SK-N-SH (cell line): ENCODE measurements at regions not wholly inside any gene's neighbourhood (a gene's known extent, or its start where the extent isn't known, plus 50 kb on each side); places are given as distances from the start of the nearest gene placed in this dataset.

Experiments used
- CTCF ChIA-PET: fragments of 300-600, 350-600 bp; formaldehyde crosslinking; extraction: SDS; loops from one replicate; lab custom pipeline; 2021; lab: Yijun Ruan, JAX
- POLR2A ChIA-PET: fragments of 350-600 bp; sonication (Branson Sonifier 250); formaldehyde crosslinking; extraction: SDS; loops from one replicate; lab custom pipeline; 2020; ENCODE audit warnings: antibody characterized with exemption, inconsistent platforms; lab: Yijun Ruan, JAX
- DNase-seq: peaks from one replicate; pipeline ENCODE4 v3.0.0; 2012
- H2AFZ ChIP-seq: fragments of 200-600 bp; sonication (generic); 2 replicates; pipeline ENCODE4 v1.8.1; 2016; ENCODE audit warnings: antibody characterized with exemption, mild to moderate bottlenecking, low read depth
- H3F3A ChIP-seq: fragments of 200-600 bp; sonication (generic); replicated peaks from 2 replicates; pipeline ENCODE3; 2016; ENCODE audit warnings: antibody characterized with exemption, mild to moderate bottlenecking; ENCODE audit not compliant: insufficient read depth
- H3K27ac ChIP-seq, 2 experiments: fragments of 200-500 bp in 1 of 2; fragments of 200-600 bp in 1 of 2; sonication (Bioruptor generic) in 1 of 2; sonication (generic), shearing (Covaris generic) in 1 of 2; 2 replicates each; pipeline versions ENCODE4 v1.5.1 to v1.6.1; 2014 to 2016; ENCODE audit warnings: low read depth in 2 of 2, inconsistent platforms in 1 of 2, low read length in 1 of 2, mild to moderate bottlenecking in 1 of 2, mixed read lengths in 1 of 2
- H3K27me3 ChIP-seq: fragments of 200-600 bp; sonication (generic), shearing (Covaris generic); 2 replicates; pipeline ENCODE4 v1.6.1; 2016; ENCODE audit warnings: mixed run types; ENCODE audit not compliant: insufficient read depth
- H3K36me3 ChIP-seq, 2 experiments: fragments of 200-500 bp in 1 of 2; fragments of 200-600 bp in 1 of 2; sonication (Bioruptor generic) in 1 of 2; sonication (generic) in 1 of 2; replicated peaks in 1 of 2; 2 replicates each; pipeline versions ENCODE3 to v1.5.1; 2014 to 2016; ENCODE audit warnings: low read length in 1 of 2, mild to moderate bottlenecking in 1 of 2; ENCODE audit not compliant: insufficient read depth in 2 of 2, control insufficient read depth in 1 of 2
- H3K4me1 ChIP-seq, 2 experiments: fragments of 200-500 bp in 1 of 2; fragments of 200-600 bp in 1 of 2; sonication (Bioruptor generic) in 1 of 2; sonication (generic), shearing (Covaris generic) in 1 of 2; 2 replicates each; pipeline versions ENCODE4 v1.5.1 to v1.6.1; 2014 to 2016; ENCODE audit warnings: low read depth in 1 of 2, low read length in 1 of 2, mixed run types in 1 of 2; ENCODE audit not compliant: insufficient read depth in 2 of 2, control insufficient read depth in 1 of 2
- H3K4me2 ChIP-seq: fragments of 200-600 bp; sonication (generic), shearing (Covaris generic); 2 replicates; pipeline ENCODE4 v1.6.1; 2017; ENCODE audit warnings: mixed run types
- H3K4me3 ChIP-seq, 2 experiments: fragments of 200-500 bp in 1 of 2; fragments of 200-600 bp in 1 of 2; sonication (Bioruptor generic) in 1 of 2; sonication (generic), shearing (Covaris generic) in 1 of 2; 2 replicates each; pipeline versions ENCODE4 v1.5.1 to v1.8.1; 2014 to 2016; ENCODE audit warnings: low read depth in 2 of 2, inconsistent platforms in 1 of 2, low read length in 1 of 2, mild to moderate bottlenecking in 1 of 2, mixed read lengths in 1 of 2, moderate library complexity in 1 of 2
- H3K79me2 ChIP-seq: fragments of 200-600 bp; sonication (generic); 2 replicates; pipeline ENCODE4 v1.8.1; 2017; ENCODE audit warnings: mild to moderate bottlenecking; ENCODE audit not compliant: insufficient read depth
- H3K9ac ChIP-seq: fragments of 200-600 bp; sonication (generic); 2 replicates; pipeline ENCODE4 v1.6.1; 2017; ENCODE audit warnings: mixed run types
- H3K9me2 ChIP-seq: fragments of 200-600 bp; sonication (generic); 2 replicates; pipeline ENCODE4 v1.6.1; 2017; ENCODE audit warnings: mixed run types
- H3K9me3 ChIP-seq: fragments of 200-600 bp; sonication (generic); 2 replicates; pipeline ENCODE4 v1.6.1; 2017; ENCODE audit warnings: mixed run types, mild to moderate bottlenecking, moderate library complexity
- H4K20me1 ChIP-seq: fragments of 200-600 bp; sonication (generic); 2 replicates; pipeline ENCODE4 v1.6.1; 2017; ENCODE audit warnings: mild to moderate bottlenecking, mixed run types; ENCODE audit not compliant: insufficient read depth
- CTCF ChIP-seq: fragments of 200-600 bp; sonication (generic); IDR thresholded peaks from 2 replicates; pipeline ENCODE4 v1.6.1; 2017; ENCODE audit warnings: antibody characterized with exemption, mild to moderate bottlenecking, moderate library complexity
- EP300 ChIP-seq, 2 experiments: IDR thresholded peaks; 2 replicates each; pipeline versions ENCODE4 v1.4.0 to v1.6.1; 2012; ENCODE audit warnings: borderline replicate concordance in 1 of 2, low read depth in 1 of 2, low read length in 1 of 2
- FOXJ3 ChIP-seq: sonication (generic); formaldehyde crosslinking; IDR thresholded peaks from 2 replicates; pipeline ENCODE4 v1.5.1; 2020; ENCODE audit warnings: mild to moderate bottlenecking, missing genetic modification reagents
- GATA2 ChIP-seq: sonication (generic); formaldehyde crosslinking; IDR thresholded peaks from 2 replicates; pipeline ENCODE4 v1.5.0; 2020; ENCODE audit warnings: mild to moderate bottlenecking, missing genetic modification reagents
- NFIC ChIP-seq: IDR thresholded peaks from 2 replicates; pipeline ENCODE4 v1.4.0; 2012; ENCODE audit warnings: borderline replicate concordance
- NRF1 ChIP-seq: IDR thresholded peaks from 2 replicates; pipeline ENCODE4 v1.6.1; 2012; ENCODE audit warnings: low read depth, mild to moderate bottlenecking, low read length
- POLR2AphosphoS5 ChIP-seq: IDR thresholded peaks from 2 replicates; pipeline ENCODE4 v1.6.1; 2012; ENCODE audit warnings: low read depth, low read length
- RAD21 ChIP-seq: IDR thresholded peaks from 2 replicates; pipeline ENCODE4 v1.6.1; 2012; ENCODE audit warnings: mild to moderate bottlenecking, low read length
- RCOR1 ChIP-seq: fragments of 150-350 bp; IDR thresholded peaks from 2 replicates; pipeline ENCODE4 v1.6.1; 2017; ENCODE audit warnings: antibody characterized with exemption, low read length
- RXRA ChIP-seq: IDR thresholded peaks from 2 replicates; pipeline ENCODE4 v1.4.0; 2012; ENCODE audit warnings: low read depth, mild to moderate bottlenecking, borderline replicate concordance
- TAF1 ChIP-seq: IDR thresholded peaks from 2 replicates; pipeline ENCODE4 v1.6.1; 2012; ENCODE audit warnings: low read depth, mild to moderate bottlenecking, low read length, moderate library complexity, borderline replicate concordance
- TEAD4 ChIP-seq: IDR thresholded peaks from 2 replicates; pipeline ENCODE4 v1.4.0; 2012; ENCODE audit warnings: mild to moderate bottlenecking, borderline replicate concordance; ENCODE audit not compliant: insufficient read depth
- YY1 ChIP-seq: IDR thresholded peaks from 2 replicates; pipeline ENCODE4 v1.4.0; 2012; ENCODE audit warnings: low read depth, mild to moderate bottlenecking
- WGBS: methylation state at CpG from one replicate; pipeline ENCODE4 v1.1.6; 2017; ENCODE audit warnings: low lambda C conversion rate; 5-methylcytosine and 5-hydroxymethylcytosine counted together
- TF ChIP-seq, protein P1 (sequence below): fragments of 150-350 bp; IDR thresholded peaks from 2 replicates; pipeline ENCODE4 v1.6.1; 2017; ENCODE audit warnings: antibody characterized with exemption, low read length, low read depth, borderline replicate concordance
- TF ChIP-seq, protein P2 (sequence below): IDR thresholded peaks from 2 replicates; pipeline ENCODE4 v1.4.0; 2012; ENCODE audit warnings: low read depth
- TF ChIP-seq, protein P3 (sequence below): IDR thresholded peaks from 2 replicates; pipeline ENCODE4 v1.4.0; 2012; ENCODE audit warnings: low read depth, borderline replicate concordance
- TF ChIP-seq, protein P4 (sequence below): IDR thresholded peaks from 2 replicates; pipeline ENCODE4 v1.6.1; 2012; ENCODE audit warnings: mild to moderate bottlenecking, low read depth, low read length, moderate library complexity

GRCh38 chr4:84099599-84099998 lies 399.5 kb downstream of the NKX6-1 start:
- POLR2A ChIA-PET = no interaction called here
- Histone ChIP-seq H3K4me2 (no peak overlapping the region), H3K9me2 (no peaks in the 10 kb centered on the region), H3K9me3 (no peaks in the 10 kb centered on the region), H3K79me2 (no peaks in the 10 kb centered on the region), H3K9ac (no peak overlapping the region), H2AFZ (no peak overlapping the region), H3K27me3 (no peaks in the 10 kb centered on the region), H3K4me1 (no peaks in the 10 kb centered on the region), H3K4me3 (no peak overlapping the region), H3F3A (no peaks in the 10 kb centered on the region), H4K20me1 (no peaks in the 10 kb centered on the region), H3K27ac (no peak overlapping the region), H3K36me3 (no peaks in the 10 kb centered on the region)
- CTCF ChIA-PET = no interaction called here
- 5% methylated on average over 2 of the region's 2 CpGs for WGBS
- DNase-seq = no peak
- TF ChIP-seq, protein P1, sequence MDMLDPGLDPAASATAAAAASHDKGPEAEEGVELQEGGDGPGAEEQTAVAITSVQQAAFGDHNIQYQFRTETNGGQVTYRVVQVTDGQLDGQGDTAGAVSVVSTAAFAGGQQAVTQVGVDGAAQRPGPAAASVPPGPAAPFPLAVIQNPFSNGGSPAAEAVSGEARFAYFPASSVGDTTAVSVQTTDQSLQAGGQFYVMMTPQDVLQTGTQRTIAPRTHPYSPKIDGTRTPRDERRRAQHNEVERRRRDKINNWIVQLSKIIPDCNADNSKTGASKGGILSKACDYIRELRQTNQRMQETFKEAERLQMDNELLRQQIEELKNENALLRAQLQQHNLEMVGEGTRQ = no peak
- no peak for TF ChIP-seq RAD21
- TF ChIP-seq, protein P2, sequence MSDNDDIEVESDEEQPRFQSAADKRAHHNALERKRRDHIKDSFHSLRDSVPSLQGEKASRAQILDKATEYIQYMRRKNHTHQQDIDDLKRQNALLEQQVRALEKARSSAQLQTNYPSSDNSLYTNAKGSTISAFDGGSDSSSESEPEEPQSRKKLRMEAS = no peak
- no peak for TF ChIP-seq POLR2AphosphoS5
- TF ChIP-seq GATA2 (CRISPR knock-in tag) = no peak
- TF ChIP-seq NRF1 = no peak
- TF ChIP-seq FOXJ3 = no peak
- TF ChIP-seq RCOR1 = no peak
- no peak for TF ChIP-seq TAF1
- TF ChIP-seq, protein P3, sequence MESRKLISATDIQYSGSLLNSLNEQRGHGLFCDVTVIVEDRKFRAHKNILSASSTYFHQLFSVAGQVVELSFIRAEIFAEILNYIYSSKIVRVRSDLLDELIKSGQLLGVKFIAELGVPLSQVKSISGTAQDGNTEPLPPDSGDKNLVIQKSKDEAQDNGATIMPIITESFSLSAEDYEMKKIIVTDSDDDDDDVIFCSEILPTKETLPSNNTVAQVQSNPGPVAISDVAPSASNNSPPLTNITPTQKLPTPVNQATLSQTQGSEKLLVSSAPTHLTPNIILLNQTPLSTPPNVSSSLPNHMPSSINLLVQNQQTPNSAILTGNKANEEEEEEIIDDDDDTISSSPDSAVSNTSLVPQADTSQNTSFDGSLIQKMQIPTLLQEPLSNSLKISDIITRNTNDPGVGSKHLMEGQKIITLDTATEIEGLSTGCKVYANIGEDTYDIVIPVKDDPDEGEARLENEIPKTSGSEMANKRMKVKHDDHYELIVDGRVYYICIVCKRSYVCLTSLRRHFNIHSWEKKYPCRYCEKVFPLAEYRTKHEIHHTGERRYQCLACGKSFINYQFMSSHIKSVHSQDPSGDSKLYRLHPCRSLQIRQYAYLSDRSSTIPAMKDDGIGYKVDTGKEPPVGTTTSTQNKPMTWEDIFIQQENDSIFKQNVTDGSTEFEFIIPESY = no peak
- TF ChIP-seq YY1 = no peak
- TF ChIP-seq CTCF = no peak
- TF ChIP-seq RXRA = no peak
- TF ChIP-seq EP300 (IDR thresholded peaks at IDR 0.05; ENCODE audit: borderline replicate concordance in 1 of 2, low read depth in 1 of 2, low read length in 1 of 2) = no peak
- TF ChIP-seq, protein P4, sequence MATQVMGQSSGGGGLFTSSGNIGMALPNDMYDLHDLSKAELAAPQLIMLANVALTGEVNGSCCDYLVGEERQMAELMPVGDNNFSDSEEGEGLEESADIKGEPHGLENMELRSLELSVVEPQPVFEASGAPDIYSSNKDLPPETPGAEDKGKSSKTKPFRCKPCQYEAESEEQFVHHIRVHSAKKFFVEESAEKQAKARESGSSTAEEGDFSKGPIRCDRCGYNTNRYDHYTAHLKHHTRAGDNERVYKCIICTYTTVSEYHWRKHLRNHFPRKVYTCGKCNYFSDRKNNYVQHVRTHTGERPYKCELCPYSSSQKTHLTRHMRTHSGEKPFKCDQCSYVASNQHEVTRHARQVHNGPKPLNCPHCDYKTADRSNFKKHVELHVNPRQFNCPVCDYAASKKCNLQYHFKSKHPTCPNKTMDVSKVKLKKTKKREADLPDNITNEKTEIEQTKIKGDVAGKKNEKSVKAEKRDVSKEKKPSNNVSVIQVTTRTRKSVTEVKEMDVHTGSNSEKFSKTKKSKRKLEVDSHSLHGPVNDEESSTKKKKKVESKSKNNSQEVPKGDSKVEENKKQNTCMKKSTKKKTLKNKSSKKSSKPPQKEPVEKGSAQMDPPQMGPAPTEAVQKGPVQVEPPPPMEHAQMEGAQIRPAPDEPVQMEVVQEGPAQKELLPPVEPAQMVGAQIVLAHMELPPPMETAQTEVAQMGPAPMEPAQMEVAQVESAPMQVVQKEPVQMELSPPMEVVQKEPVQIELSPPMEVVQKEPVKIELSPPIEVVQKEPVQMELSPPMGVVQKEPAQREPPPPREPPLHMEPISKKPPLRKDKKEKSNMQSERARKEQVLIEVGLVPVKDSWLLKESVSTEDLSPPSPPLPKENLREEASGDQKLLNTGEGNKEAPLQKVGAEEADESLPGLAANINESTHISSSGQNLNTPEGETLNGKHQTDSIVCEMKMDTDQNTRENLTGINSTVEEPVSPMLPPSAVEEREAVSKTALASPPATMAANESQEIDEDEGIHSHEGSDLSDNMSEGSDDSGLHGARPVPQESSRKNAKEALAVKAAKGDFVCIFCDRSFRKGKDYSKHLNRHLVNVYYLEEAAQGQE = no peak
- no peak for TF ChIP-seq NFIC
- TF ChIP-seq TEAD4 = no peak
